ENCODE measurements at regions not wholly inside any gene's neighbourhood (a gene's known extent, or its start where the extent isn't known, plus 50 kb on each side); places are given as distances from the start of the nearest gene placed in this dataset.

DNA sequence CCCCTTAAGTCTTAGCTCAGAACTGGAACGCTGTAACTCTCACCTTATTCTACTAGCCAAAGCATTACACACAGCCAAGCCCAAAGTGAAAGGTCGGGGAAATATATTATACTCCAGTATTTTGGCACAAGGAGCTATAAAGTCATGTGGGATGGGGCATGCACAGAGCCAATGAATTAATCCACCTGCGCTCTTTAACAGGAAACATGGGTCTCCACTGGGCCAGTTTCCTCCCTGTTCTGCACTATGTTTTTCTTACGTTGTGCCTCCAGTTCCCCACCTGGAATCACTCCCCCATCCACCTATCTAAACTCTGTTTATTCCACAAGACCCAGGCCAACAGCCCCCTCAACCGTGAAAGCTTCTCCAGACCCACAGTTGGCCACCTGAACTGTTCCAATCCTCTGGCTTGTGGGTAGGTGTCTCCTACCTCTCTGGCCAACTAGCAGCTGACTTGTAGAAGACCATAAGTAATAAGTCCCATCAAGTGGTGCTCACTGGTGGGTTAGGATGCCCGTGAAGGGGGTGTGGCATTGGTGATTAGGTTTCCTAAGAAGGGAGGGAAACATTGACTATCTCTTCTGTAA is 286.9 kb downstream of the NPIPA8 start (continued):
- TF ChIP-seq E2F1 (CRISPR knock-in tag; IDR thresholded peaks at IDR 0.05) (no peak), ZNF317 (CRISPR knock-in tag; IDR thresholded peaks at IDR 0.05; ENCODE audit: borderline replicate concordance, low read depth) (no peak)

GRCh38 chr16:18048853-18049546 is 287.5 kb downstream of the NPIPA8 start:
- ChIA-PET CTCF (interaction anchor here (1.2 kb wide), 1 partner anchor 12 kb away, joined by 3 read pairs; no protein-coding TSS in a partner anchor), POLR2A (no interaction called here)

GRCh38 chr16:18047761-18048160 is 288.8 kb downstream of the NPIPA8 start:
- TF ChIP-seq ZNF512 (CRISPR knock-in tag; IDR thresholded peaks at IDR 0.05; ENCODE audit: borderline replicate concordance) (no peak), E2F4 (CRISPR knock-in tag; IDR thresholded peaks at IDR 0.05; ENCODE audit: borderline replicate concordance, low read depth) (no peak), NR2C2 (CRISPR knock-in tag; IDR thresholded peaks at IDR 0.05) (no peak), JAZF1 (CRISPR knock-in tag; IDR thresholded peaks at IDR 0.05) (no peak), CREB1 (CRISPR knock-in tag; IDR thresholded peaks at IDR 0.05) (no peak), TEAD1 (CRISPR knock-in tag; IDR thresholded peaks at IDR 0.05) (no peak), MYBL2 (CRISPR knock-in tag; IDR thresholded peaks at IDR 0.05) (no peak), ATF6 (CRISPR knock-in tag; IDR thresholded peaks at IDR 0.05) (no peak), JUN (CRISPR knock-in tag; IDR thresholded peaks at IDR 0.05) (no peak), PRRX2 (CRISPR knock-in tag; IDR thresholded peaks at IDR 0.05) (no peak), NFYB (CRISPR knock-in tag; conservative IDR thresholded peaks at IDR 0.05; ENCODE audit: low read depth) (no peak)
- TF ChIP-seq, protein P1, sequence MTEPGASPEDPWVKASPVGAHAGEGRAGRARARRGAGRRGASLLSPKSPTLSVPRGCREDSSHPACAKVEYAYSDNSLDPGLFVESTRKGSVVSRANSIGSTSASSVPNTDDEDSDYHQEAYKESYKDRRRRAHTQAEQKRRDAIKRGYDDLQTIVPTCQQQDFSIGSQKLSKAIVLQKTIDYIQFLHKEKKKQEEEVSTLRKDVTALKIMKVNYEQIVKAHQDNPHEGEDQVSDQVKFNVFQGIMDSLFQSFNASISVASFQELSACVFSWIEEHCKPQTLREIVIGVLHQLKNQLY (CRISPR knock-in tag; IDR thresholded peaks at IDR 0.05) = no peak
- peaks cover 10% of the 10 kb centered on the region for H3K27me3 Mint-ChIP-seq (ENCODE audit: low read depth)
- peaks cover 24% of the 10 kb centered on the region for H3K4me1 Mint-ChIP-seq
- no peak for ATAC-seq
- no peak overlapping the region for H3K4me3 Mint-ChIP-seq
- CTCF ChIA-PET = no interaction called here
- no peaks in the 10 kb centered on the region for H3K9me3 Mint-ChIP-seq
- POLR2A ChIA-PET = no interaction called here
- no peak overlapping the region for H3K27ac Mint-ChIP-seq
- no peaks in the 10 kb centered on the region for H3K36me3 Mint-ChIP-seq
- no peak for DNase-seq (ENCODE audit: low spot score)

More at GRCh38 chr16:18048853-18049546, 287.5 kb downstream of the NPIPA8 start:
- Mint-ChIP-seq H3K27me3 (ENCODE audit: low read depth) (peaks cover 12% of the 10 kb centered on the region), H3K27ac (no peak overlapping the region), H3K4me3 (no peak overlapping the region), H3K9me3 (no peaks in the 10 kb centered on the region), H3K4me1 (peaks cover 14% of the 10 kb centered on the region), H3K36me3 (no peaks in the 10 kb centered on the region)
- DNase-seq (ENCODE audit: low spot score) (no peak), ATAC-seq (no peak)
- TF ChIP-seq ERG (CRISPR knock-in tag; IDR thresholded peaks at IDR 0.05) (no peak), OVOL2 (CRISPR knock-in tag; IDR thresholded peaks at IDR 0.05; ENCODE audit: borderline replicate concordance) (no peak), TCF7 (CRISPR knock-in tag; IDR thresholded peaks at IDR 0.05; ENCODE audit: low read depth) (no peak), NFE2L1 (CRISPR knock-in tag; IDR thresholded peaks at IDR 0.05) (no peak), NR3C1 (CRISPR knock-in tag; conservative IDR thresholded peaks at IDR 0.05; ENCODE audit: low read depth) (no peak), TEAD1 (CRISPR knock-in tag; IDR thresholded peaks at IDR 0.05) (no peak), MXD4 (CRISPR knock-in tag; IDR thresholded peaks at IDR 0.05; ENCODE audit: borderline replicate concordance) (no peak)

Data from WTC11 (cell line).